ENCODE measurements at regions not wholly inside any gene's neighbourhood (a gene's known extent, or its start where the extent isn't known, plus 50 kb on each side); places are given as distances from the start of the nearest gene placed in this dataset.
A peak's percentile ranks its signal among the peaks of the same experiment; 100 is the strongest.

- in situ Hi-C loops (cut with HindIII; ENCODE audit: low pct_ligation_motif_present, low pct_unique_long_range_greater_than_20kb, low sequenced_read_pairs) = no loop called here
- no peak for DNase-seq
Observed at GRCh38 chr22:27150544-27150941, 493.2 kb downstream of the MIAT start.

- DNase-seq = no peak
- in situ Hi-C loops (cut with HindIII; ENCODE audit: low pct_ligation_motif_present, low pct_unique_long_range_greater_than_20kb, low sequenced_read_pairs) = no loop called here
Observed at GRCh38 chr22:27151407-27151806, 494.0 kb downstream of the MIAT start.

- DNase-seq = no peak
- in situ Hi-C loops (cut with HindIII; ENCODE audit: low pct_ligation_motif_present, low pct_unique_long_range_greater_than_20kb, low sequenced_read_pairs) = no loop called here
Observed at GRCh38 chr22:27152033-27152432, 494.6 kb downstream of the MIAT start.

GRCh38 chr22:27152883-27153282 is 495.5 kb downstream of the MIAT start:
- in situ Hi-C loops (cut with HindIII; ENCODE audit: low pct_ligation_motif_present, low pct_unique_long_range_greater_than_20kb, low sequenced_read_pairs) = no loop called here
- DNase-seq = no peak

- DNase-seq = no peak
- in situ Hi-C loops (cut with HindIII; ENCODE audit: low pct_ligation_motif_present, low pct_unique_long_range_greater_than_20kb, low sequenced_read_pairs) = no loop called here
Observed at GRCh38 chr22:27153386-27153785, 496.0 kb downstream of the MIAT start.

GRCh38 chr22:27154717-27155116 is 497.3 kb downstream of the MIAT start:
- in situ Hi-C loops (cut with HindIII; ENCODE audit: low pct_ligation_motif_present, low pct_unique_long_range_greater_than_20kb, low sequenced_read_pairs) = no loop called here

GRCh38 chr22:27156821-27157489 is 499.6 kb downstream of the MIAT start:
- no peak for DNase-seq
- in situ Hi-C loops (cut with HindIII; ENCODE audit: low pct_ligation_motif_present, low pct_unique_long_range_greater_than_20kb, low sequenced_read_pairs) = no loop called here

More at GRCh38 chr22:27154717-27155116, 497.3 kb downstream of the MIAT start:
- DNase-seq = no peak

- no peak for DNase-seq
- in situ Hi-C loops (cut with HindIII; ENCODE audit: low pct_ligation_motif_present, low pct_unique_long_range_greater_than_20kb, low sequenced_read_pairs) = no loop called here
Observed at GRCh38 chr22:27157666-27158370, 500.4 kb downstream of the MIAT start.

GRCh38 chr22:27159016-27159415 is 501.6 kb downstream of the MIAT start:
- in situ Hi-C loops (cut with HindIII; ENCODE audit: low pct_ligation_motif_present, low pct_unique_long_range_greater_than_20kb, low sequenced_read_pairs) = no loop called here
- no peak for DNase-seq

GRCh38 chr22:27159716-27160295 is 502.4 kb downstream of the MIAT start:
- DNase-seq = no peak
- in situ Hi-C loops (cut with HindIII; ENCODE audit: low pct_ligation_motif_present, low pct_unique_long_range_greater_than_20kb, low sequenced_read_pairs) = no loop called here

GRCh38 chr22:27163162-27164137 is 506.1 kb downstream of the MIAT start:
- DNase-seq = no peak
- in situ Hi-C loops (cut with HindIII; ENCODE audit: low pct_ligation_motif_present, low pct_unique_long_range_greater_than_20kb, low sequenced_read_pairs) = no loop called here

GRCh38 chr22:27164781-27165503 is 507.6 kb downstream of the MIAT start:
- peak; percentile 76 for DNase-seq
- in situ Hi-C loops (cut with HindIII; ENCODE audit: low pct_ligation_motif_present, low pct_unique_long_range_greater_than_20kb, low sequenced_read_pairs) = no loop called here

GRCh38 chr22:27168681-27169080 is 511.3 kb downstream of the MIAT start:
- no peak for DNase-seq
- in situ Hi-C loops (cut with HindIII; ENCODE audit: low pct_ligation_motif_present, low pct_unique_long_range_greater_than_20kb, low sequenced_read_pairs) = no loop called here

- in situ Hi-C loops (cut with HindIII; ENCODE audit: low pct_ligation_motif_present, low pct_unique_long_range_greater_than_20kb, low sequenced_read_pairs) = no loop called here
- peak; percentile 92 for DNase-seq
Observed at GRCh38 chr22:27170491-27170890, 513.1 kb downstream of the MIAT start.

- DNase-seq = no peak
- in situ Hi-C loops (cut with HindIII; ENCODE audit: low pct_ligation_motif_present, low pct_unique_long_range_greater_than_20kb, low sequenced_read_pairs) = no loop called here
Observed at GRCh38 chr22:27171212-27171611, 513.8 kb downstream of the MIAT start.

- in situ Hi-C loops (cut with HindIII; ENCODE audit: low pct_ligation_motif_present, low pct_unique_long_range_greater_than_20kb, low sequenced_read_pairs) = no loop called here
- no peak for DNase-seq
Observed at GRCh38 chr22:27173530-27173929, 516.1 kb downstream of the MIAT start.

GRCh38 chr22:27175021-27175838 is 517.8 kb downstream of the MIAT start:
- in situ Hi-C loops (cut with HindIII; ENCODE audit: low pct_ligation_motif_present, low pct_unique_long_range_greater_than_20kb, low sequenced_read_pairs) = no loop called here
- DNase-seq = no peak

Data from ACHN (cell line).